ENCODE measurements at regions not wholly inside any gene's neighbourhood (a gene's known extent, or its start where the extent isn't known, plus 50 kb on each side); places are given as distances from the start of the nearest gene placed in this dataset.

- H3K27ac ChIP-seq (ENCODE audit: low read length) = peak overlapping the region; percentile 99
- H3K27me3 ChIP-seq (ENCODE audit: low read length) = no peaks in the 10 kb centered on the region
- H3K4me3 ChIP-seq (ENCODE audit: low read length) = peak overlapping the region; percentile 56
- H3K36me3 ChIP-seq (ENCODE audit: low read depth, low read length) = peaks cover 69% of the 10 kb centered on the region
- intact Hi-C loops (cut with micrococcal nuclease) = loop anchor here (1.0 kb wide), 1 partner anchor 12 kb away; no protein-coding TSS in a partner anchor
- H3K9me2 ChIP-seq (replicated peaks; ENCODE audit: low read length) = no peaks in the 10 kb centered on the region
- ATAC-seq = peak; percentile 39
- ChIA-PET POLR2A (ENCODE audit: unreplicated experiment) (interaction anchor here (0.5 to 1.9 kb wide), 3 partner anchors 11 to 18 kb away, joined by 4 to 12 read pairs (median 8); no protein-coding TSS in a partner anchor), CTCF (no interaction called here)
- peaks cover 91% of the 10 kb centered on the region for H3K4me1 ChIP-seq (ENCODE audit: insufficient read depth, low read length)
- peak overlapping the region; percentile 82 for H3K9ac ChIP-seq (ENCODE audit: low read length)
- no peak overlapping the region for H2AFZ ChIP-seq (ENCODE audit: low read length)
- H3K79me2 ChIP-seq (ENCODE audit: low read length) = peaks cover 95% of the 10 kb centered on the region
- DNase-seq = peak; percentile 87
- H3K9me3 ChIP-seq (ENCODE audit: low read length) = no peaks in the 10 kb centered on the region
- TF ChIP-seq EZH2 (IDR thresholded peaks at IDR 0.05; ENCODE audit: low read length, unreplicated experiment) (no peak), CTCF (conservative IDR thresholded peaks at IDR 0.05; ENCODE audit: low read depth, low read length) (no peak), EZH2phosphoT487 (IDR thresholded peaks at IDR 0.05; ENCODE audit: borderline replicate concordance, low read length) (no peak)
- H4K20me1 ChIP-seq (ENCODE audit: low read length) = no peaks in the 10 kb centered on the region
- BruUV-seq (replicated peaks) = no TSS peak
- H3K4me2 ChIP-seq (ENCODE audit: low read length) = peak overlapping the region; percentile 82
- H3F3A ChIP-seq (ENCODE audit: low read length, unreplicated experiment) = peaks cover 38% of the 10 kb centered on the region
Measured at GRCh38 chr11:122168218-122168617, 52.2 kb upstream of the BLID start.

GRCh38 chr11:122167100-122167499, 51.1 kb upstream of the BLID start:
- peaks cover 95% of the 10 kb centered on the region for H3K79me2 ChIP-seq (ENCODE audit: low read length)
- peak; percentile 8 for ATAC-seq
- peak overlapping the region; percentile 82 for H3K9ac ChIP-seq (ENCODE audit: low read length)
- intact Hi-C loops (cut with micrococcal nuclease) = loop anchor here (1.0 kb wide), 1 partner anchor 10 kb away; no protein-coding TSS in a partner anchor
- no peaks in the 10 kb centered on the region for H4K20me1 ChIP-seq (ENCODE audit: low read length)
- H3K9me2 ChIP-seq (replicated peaks; ENCODE audit: low read length) = no peaks in the 10 kb centered on the region
- peak overlapping the region; percentile 56 for H3K4me3 ChIP-seq (ENCODE audit: low read length)
- TF ChIP-seq CTCF (conservative IDR thresholded peaks at IDR 0.05; ENCODE audit: low read depth, low read length) (no peak), EZH2phosphoT487 (IDR thresholded peaks at IDR 0.05; ENCODE audit: borderline replicate concordance, low read length) (no peak), EZH2 (IDR thresholded peaks at IDR 0.05; ENCODE audit: low read length, unreplicated experiment) (no peak)
- peaks cover 32% of the 10 kb centered on the region for H3F3A ChIP-seq (ENCODE audit: low read length, unreplicated experiment)
- peak overlapping the region; percentile 99 for H3K27ac ChIP-seq (ENCODE audit: low read length)
- peaks cover 66% of the 10 kb centered on the region for H3K36me3 ChIP-seq (ENCODE audit: low read depth, low read length)
- POLR2A ChIA-PET (ENCODE audit: unreplicated experiment) = interaction anchor here (1.0 kb wide), 1 partner anchor 14 kb away, joined by 3 read pairs; no protein-coding TSS in a partner anchor
- peak overlapping the region; percentile 82 for H3K4me2 ChIP-seq (ENCODE audit: low read length)
- H3K9me3 ChIP-seq (ENCODE audit: low read length) = no peaks in the 10 kb centered on the region
- CTCF ChIA-PET = no interaction called here
- no peaks in the 10 kb centered on the region for H3K27me3 ChIP-seq (ENCODE audit: low read length)
- peak; percentile 90 for DNase-seq
- H2AFZ ChIP-seq (ENCODE audit: low read length) = no peak overlapping the region
- BruUV-seq (replicated peaks) = no TSS peak
- H3K4me1 ChIP-seq (ENCODE audit: insufficient read depth, low read length) = peaks cover 91% of the 10 kb centered on the region

GRCh38 chr11:122165607-122166371, 49.8 kb upstream of the BLID start:
- H3F3A ChIP-seq (ENCODE audit: low read length, unreplicated experiment) = peaks cover 31% of the 10 kb centered on the region
- POLR2A ChIA-PET (ENCODE audit: unreplicated experiment) = interaction anchor here (0.5 to 0.7 kb wide), 2 partner anchors 9 to 31 kb away, joined by 3 to 30 read pairs; no protein-coding TSS in a partner anchor
- no peak for DNase-seq
- ATAC-seq = no peak
- peak overlapping the region; percentile 95 for H3K4me2 ChIP-seq (ENCODE audit: low read length)
- H3K27me3 ChIP-seq (ENCODE audit: low read length) = no peaks in the 10 kb centered on the region
- H3K9me2 ChIP-seq (replicated peaks; ENCODE audit: low read length) = no peaks in the 10 kb centered on the region
- no peak overlapping the region for H2AFZ ChIP-seq (ENCODE audit: low read length)
- peak overlapping the region; percentile 9; the same call in 1 of the 2 replicates for H3K4me3 ChIP-seq (ENCODE audit: low read length)
- TF ChIP-seq CTCF (conservative IDR thresholded peaks at IDR 0.05; ENCODE audit: low read depth, low read length) (no peak), EZH2phosphoT487 (IDR thresholded peaks at IDR 0.05; ENCODE audit: borderline replicate concordance, low read length) (no peak), EZH2 (IDR thresholded peaks at IDR 0.05; ENCODE audit: low read length, unreplicated experiment) (no peak)
- peak overlapping the region; percentile 54 for H3K9ac ChIP-seq (ENCODE audit: low read length)
- H3K4me1 ChIP-seq (ENCODE audit: insufficient read depth, low read length) = peaks cover 97% of the 10 kb centered on the region
- no TSS peak for BruUV-seq (replicated peaks)
- H3K79me2 ChIP-seq (ENCODE audit: low read length) = peaks cover 99% of the 10 kb centered on the region
- H3K9me3 ChIP-seq (ENCODE audit: low read length) = no peaks in the 10 kb centered on the region
- no peaks in the 10 kb centered on the region for H4K20me1 ChIP-seq (ENCODE audit: low read length)
- intact Hi-C loops (cut with micrococcal nuclease) = no loop called here
- peaks cover 68% of the 10 kb centered on the region for H3K36me3 ChIP-seq (ENCODE audit: low read depth, low read length)
- H3K27ac ChIP-seq (ENCODE audit: low read length) = peak overlapping the region; percentile 99
- CTCF ChIA-PET = no interaction called here

Measured in PC-3 (cell line).